GM10248 (cell line): ENCODE measurements at regions not wholly inside any gene's neighbourhood (a gene's known extent, or its start where the extent isn't known, plus 50 kb on each side); places are given as distances from the start of the nearest gene placed in this dataset.

ENCODE experiments used
- CTCF ChIA-PET: fragments of 300-600 bp; sonication (Branson Sonifier 250); formaldehyde crosslinking; extraction: SDS; loops from one replicate; lab custom pipeline; 2021; ENCODE audit warnings: antibody characterized with exemption; lab: Yijun Ruan, JAX
- POLR2A ChIA-PET: fragments of 350-650 bp; sonication (Branson Sonifier 250); formaldehyde crosslinking; extraction: SDS; loops from one replicate; lab custom pipeline; 2020; ENCODE audit warnings: antibody characterized with exemption; lab: Yijun Ruan, JAX
- DNase-seq: peaks from one replicate; pipeline ENCODE4 v3.0.0; 2012; ENCODE audit errors: extremely low spot score
- TF ChIP-seq, protein P1 (sequence below): IDR thresholded peaks from 2 replicates; pipeline ENCODE4 v1.5.1; 2012; ENCODE audit warnings: mild to moderate bottlenecking, low read depth; ENCODE audit errors: extremely low read depth, missing control alignments, control extremely low read depth

DNA sequence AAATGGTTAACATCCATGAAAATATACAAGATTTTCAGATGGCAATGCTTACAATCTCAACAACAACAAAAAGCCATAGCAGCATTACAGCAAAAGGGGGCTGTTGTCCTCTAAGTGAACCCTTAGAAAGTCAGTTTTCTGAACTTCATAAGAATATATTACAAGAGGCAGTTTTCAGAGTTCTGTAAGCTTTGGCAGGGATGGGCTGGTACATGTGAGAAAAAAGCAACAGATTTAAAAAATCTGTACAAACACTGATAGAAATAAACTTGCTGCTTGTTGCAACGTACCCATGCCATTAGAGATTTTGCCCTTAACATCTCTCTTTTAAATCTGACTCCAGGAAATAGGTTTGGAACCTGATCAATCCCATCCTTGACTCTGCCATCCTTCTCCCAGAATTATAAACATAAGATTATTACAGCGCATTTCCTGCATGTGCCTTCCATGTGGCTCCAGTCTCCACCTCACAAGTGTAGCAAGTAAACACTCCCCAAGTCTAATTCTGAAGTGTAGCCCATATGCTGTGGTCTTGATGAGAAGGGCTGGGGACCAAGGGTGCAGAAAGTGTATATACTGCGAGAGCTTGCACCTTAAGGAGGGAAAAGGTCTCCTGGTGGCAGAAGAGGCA is 101.4 kb upstream of the TSPAN2 start:
- no peak for DNase-seq
- ChIA-PET POLR2A (no interaction called here), CTCF (interaction anchor here (1.5 kb wide), 1 partner anchor 14 kb away, joined by 3 read pairs; no protein-coding TSS in a partner anchor)
- TF ChIP-seq, protein P1, sequence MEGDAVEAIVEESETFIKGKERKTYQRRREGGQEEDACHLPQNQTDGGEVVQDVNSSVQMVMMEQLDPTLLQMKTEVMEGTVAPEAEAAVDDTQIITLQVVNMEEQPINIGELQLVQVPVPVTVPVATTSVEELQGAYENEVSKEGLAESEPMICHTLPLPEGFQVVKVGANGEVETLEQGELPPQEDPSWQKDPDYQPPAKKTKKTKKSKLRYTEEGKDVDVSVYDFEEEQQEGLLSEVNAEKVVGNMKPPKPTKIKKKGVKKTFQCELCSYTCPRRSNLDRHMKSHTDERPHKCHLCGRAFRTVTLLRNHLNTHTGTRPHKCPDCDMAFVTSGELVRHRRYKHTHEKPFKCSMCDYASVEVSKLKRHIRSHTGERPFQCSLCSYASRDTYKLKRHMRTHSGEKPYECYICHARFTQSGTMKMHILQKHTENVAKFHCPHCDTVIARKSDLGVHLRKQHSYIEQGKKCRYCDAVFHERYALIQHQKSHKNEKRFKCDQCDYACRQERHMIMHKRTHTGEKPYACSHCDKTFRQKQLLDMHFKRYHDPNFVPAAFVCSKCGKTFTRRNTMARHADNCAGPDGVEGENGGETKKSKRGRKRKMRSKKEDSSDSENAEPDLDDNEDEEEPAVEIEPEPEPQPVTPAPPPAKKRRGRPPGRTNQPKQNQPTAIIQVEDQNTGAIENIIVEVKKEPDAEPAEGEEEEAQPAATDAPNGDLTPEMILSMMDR, result no peak

DNA sequence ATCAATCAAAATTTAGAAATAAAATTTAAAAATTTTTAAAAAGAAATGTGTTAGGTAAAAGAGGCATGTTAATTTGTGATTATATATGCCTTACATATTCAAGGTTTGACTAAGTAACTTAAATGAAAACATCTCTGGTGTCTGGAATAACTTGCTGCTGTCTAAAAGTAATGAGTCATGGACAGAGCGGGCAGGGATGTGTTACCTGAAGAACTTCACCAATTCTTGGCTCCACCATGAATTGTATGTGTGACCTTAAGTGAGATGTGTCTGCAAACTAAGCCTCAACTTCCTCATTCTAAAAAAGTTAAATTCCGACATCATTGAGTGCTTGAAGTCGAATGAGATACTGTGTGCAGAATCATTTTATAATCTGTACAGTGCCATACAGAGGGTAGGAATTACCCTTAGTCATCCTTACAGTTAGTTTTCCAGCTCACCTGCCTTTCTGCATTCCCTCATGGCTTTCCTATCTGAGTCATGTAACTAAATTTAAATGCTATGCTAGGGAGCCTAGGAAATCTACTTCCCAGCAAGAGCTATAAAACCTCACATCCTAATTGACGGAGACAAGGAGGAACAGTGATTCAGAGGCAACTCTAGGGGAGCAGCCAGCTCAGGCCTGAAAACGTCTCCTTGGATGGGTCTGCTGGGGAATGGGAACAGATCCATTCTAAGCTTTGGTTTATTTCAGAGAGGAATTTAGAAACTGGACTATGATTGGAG is 100.7 kb upstream of the TSPAN2 start:
- CTCF ChIA-PET, result interaction anchor here (1.5 kb wide), 1 partner anchor 13 kb away, joined by 3 read pairs; no protein-coding TSS in a partner anchor

DNA sequence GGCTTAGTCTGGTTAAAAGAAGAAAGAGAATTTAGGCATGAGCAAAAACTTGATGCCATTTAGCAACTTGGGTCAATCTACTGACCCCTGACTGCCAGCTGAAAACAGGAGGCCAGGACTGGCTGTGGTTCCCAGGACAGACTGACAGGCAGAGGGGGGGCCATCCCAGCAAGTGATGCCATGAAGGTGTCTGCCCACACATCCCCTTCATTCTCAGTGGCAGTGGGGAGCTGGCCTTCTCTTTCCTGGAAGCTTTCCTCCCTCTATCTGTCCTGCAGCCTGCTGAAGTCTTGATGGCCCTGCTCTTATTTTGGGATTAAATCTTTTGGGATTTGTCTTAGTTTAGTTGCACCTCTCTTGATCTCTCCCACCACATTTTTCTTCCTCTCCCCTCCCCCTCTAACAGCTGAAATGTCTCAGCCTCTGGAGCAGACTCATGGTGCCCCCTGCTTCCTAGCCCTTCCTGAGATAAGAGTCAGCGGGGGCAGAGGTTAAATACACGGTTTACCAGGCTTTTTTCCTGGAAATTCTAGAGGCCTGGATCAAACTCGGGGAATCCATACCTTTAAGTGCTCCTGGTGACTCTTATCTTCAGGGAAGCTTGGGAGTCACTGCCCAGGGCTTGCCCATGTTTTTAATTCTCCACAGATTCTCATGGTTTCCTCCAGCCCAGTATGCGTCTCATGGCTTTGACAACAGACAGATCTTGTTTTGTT is 99.5 kb upstream of the TSPAN2 start:
- TF ChIP-seq, protein P1, result no peak
- CTCF ChIA-PET, result no interaction called here
- POLR2A ChIA-PET, result no interaction called here
- no peak for DNase-seq

More for the DNA sequence above, 100.7 kb upstream of the TSPAN2 start:
- no peak for DNase-seq
- POLR2A ChIA-PET, result no interaction called here
- TF ChIP-seq, protein P1, result no peak

DNA sequence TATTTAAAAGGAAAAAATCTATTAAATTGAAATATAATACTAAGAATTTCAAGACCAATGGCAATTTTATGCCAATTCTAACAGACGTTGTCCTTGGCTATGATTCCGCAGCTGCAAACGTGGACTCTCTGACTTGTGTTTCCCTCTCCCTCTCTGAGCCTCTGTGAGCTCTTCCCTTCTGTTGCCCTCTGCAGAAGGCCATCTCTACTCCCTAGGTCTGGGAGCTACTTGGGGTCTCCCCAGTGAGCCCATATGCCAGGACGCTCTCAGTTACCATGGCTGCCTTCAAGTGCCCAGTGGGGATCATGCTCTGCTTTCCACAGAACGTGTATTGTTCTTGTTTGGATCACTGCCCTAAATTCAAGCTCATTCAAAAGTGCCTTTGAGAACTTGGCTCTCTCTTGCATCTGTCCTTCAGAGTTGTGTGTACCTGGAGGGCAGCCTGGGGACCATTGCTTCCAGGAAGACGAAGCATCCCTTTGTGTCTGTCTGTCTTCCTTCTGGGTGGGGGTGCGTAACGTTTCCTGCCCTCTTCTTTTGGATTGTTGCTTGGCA is 97.5 kb upstream of the TSPAN2 start:
- no peak for DNase-seq
- TF ChIP-seq, protein P1, result no peak
- ChIA-PET POLR2A (no interaction called here), CTCF (interaction anchor here (1.2 to 2.7 kb wide), 2 partner anchors 9 to 49 kb away, joined by 3 to 8 read pairs; no protein-coding TSS in a partner anchor)

DNA sequence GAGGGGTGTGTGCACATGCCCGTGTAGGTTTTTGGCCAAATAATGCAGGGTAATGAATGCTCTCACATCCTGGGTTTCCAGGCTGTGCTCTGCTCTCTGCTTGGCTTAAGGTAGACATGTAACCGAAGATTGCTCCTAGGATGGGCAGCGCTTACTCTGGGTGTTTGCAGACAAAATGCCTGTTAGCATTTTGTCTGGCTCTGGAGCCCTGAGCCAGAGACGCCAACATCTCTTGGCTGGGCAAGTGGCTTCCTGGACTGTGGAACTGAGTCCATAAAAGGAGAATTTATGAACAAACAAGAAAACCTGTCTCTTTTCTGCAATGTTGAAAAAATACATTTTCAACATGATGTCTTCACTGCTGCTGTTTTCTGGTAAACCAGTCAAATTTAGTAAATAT is 96.0 kb upstream of the TSPAN2 start:
- TF ChIP-seq, protein P1, result no peak
- ChIA-PET CTCF (interaction anchor here (0.9 to 2.7 kb wide), 2 partner anchors 8 to 19 kb away, joined by 4 to 8 read pairs; no protein-coding TSS in a partner anchor), POLR2A (no interaction called here)
- no peak for DNase-seq

DNA sequence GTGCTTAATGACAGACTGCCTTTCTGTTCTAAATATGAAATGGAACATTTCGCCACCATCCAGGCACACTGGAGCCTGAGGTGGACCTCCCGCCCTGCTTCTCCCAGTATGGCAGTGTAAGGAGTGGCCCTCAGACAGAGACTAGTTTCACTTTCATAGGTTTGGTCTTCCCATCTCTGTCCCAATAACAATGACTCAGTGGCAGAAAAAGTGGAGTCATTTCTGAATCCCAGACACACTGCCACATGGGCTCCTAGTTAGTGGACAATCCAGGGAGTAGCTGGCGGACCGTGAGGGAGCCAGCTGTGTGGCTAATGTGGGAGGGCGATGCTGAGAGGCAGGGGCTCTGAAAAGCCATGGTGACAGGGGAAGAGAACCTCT is 95.6 kb upstream of the TSPAN2 start:
- no peak for DNase-seq
- POLR2A ChIA-PET, result no interaction called here
- TF ChIP-seq, protein P1, result no peak
- CTCF ChIA-PET, result interaction anchor here (2.7 kb wide), 1 partner anchor 8 kb away, joined by 8 read pairs; no protein-coding TSS in a partner anchor
